UCSD-AML1 (cell line): ENCODE measurements at regions not wholly inside any gene's neighbourhood (a gene's known extent, or its start where the extent isn't known, plus 50 kb on each side); places are given as distances from the start of the nearest gene placed in this dataset.
"Not testable (repeated sequence)": the region's sequence is repeated elsewhere in the genome, so short reads cannot be mapped to it uniquely, and the experiment has no call there.

Experiments used
- DNase-seq: peaks from one replicate; lab custom pipeline; 2025; ENCODE audit not compliant: unreplicated experiment; lab: John Stamatoyannopoulos, UW

DNA sequence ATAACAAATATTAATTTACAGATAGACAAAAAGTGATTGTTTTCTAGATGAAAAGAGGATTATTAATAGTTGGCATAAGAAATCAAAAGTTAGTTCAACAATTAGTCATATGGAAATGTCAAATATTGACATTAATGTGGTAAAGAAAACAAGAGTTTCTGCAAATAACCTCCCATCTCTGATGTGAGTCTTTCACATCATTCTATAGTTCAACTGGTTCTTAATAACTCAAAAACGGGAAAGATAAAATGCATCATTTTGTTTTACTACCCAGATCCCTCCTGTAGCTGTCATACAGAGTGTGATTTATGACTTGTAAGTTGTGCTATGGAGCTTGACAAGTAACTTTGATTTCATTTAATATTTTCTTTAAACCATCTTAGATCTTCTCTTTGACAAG lies 594.8 kb downstream of the ZWINT start:
- no peak for DNase-seq

DNA sequence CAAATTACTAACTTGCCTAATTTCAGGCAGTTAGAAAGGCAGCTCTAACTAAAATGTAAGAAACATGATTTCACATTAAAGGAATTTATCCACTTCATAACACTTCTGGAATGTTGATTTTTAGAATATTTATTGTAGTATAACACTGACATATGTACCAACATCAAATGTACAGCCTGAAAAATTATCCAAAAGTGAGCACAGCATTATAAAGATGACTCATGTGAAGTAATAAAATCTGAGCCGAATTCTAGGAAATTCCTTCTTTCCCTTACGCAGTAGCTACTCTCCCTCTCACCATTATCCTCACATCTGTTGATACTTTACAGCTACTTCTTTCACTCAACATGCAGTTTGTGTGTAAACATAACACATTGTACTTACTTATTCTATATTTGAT lies 610.6 kb downstream of the ZWINT start:
- DNase-seq, result no peak

DNA sequence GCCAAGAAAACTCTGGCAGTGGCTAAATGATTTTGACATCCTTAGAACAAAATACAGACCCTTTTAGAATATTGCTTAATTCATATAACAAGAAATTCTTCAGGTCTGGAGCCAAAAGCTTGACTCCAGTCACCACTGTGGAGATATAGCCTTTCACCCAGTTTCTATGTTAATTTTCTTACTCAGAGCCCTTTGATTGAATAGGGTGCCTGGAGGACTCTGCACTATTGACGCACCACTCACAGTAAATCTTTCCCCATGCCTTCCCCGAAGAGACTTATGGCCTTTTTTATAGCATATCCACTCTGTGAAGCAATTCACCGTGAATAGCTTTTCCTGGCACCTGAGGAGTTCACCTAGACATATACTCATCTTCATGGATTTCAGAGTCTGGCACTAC lies 613.8 kb downstream of the ZWINT start:
- no peak for DNase-seq

DNA sequence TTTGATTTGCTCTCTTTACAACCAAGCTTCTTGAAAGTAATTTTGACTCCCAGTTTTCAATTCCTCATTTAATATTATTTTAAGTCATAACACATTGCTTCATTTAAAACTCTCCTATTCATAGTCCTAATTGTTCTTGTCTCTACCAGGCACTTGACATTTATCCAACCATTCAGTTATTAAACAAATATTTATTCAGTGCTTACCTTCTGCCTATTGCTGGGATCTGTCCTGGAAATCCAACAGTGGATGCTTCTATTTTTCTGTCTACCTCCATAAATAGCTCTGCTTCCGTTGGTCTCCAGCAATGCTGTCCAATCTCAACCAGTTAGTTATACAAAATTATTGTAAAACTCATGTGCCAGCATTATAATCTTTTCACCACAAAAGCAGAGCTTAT lies 615.1 kb downstream of the ZWINT start:
- no peak for DNase-seq

DNA sequence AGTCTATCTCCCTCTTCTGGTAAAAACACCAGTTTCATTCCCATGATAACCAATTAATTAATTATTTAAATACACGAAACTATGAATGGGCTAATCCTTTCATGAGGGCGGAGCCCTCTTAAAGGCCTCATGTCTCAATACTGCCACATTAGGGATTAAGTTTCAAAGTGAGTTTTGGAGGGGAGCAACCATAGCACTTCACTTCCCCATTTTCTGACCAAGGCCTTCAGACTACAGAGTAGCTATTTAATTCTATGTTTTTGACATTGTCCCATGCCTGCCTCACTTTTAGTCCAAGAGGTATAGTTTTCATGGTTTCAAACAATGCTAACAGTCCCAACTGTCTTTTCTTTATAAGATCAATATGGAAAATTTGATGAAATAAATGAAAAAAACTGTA lies 618.6 kb downstream of the ZWINT start:
- DNase-seq, result no peak

DNA sequence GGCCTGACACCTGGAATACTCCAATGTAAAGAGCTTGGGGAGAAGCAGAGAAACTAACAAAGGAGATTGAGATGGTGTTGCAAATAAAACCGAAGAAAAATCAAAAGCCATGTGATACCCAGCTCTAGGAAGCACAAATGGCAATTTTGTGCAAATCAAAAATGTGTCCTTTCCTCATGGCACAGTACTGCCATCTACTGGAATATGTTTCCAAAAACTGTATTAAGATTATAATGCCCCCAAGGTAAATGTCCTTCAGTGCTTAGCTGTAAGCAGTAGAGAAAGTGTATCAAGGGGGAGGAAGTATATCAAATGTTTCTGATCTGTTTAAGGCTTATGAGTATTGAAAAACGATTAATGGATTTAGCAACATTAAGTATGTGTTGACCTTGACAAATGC lies 620.3 kb downstream of the ZWINT start:
- DNase-seq, result not testable (repeated sequence)

DNA sequence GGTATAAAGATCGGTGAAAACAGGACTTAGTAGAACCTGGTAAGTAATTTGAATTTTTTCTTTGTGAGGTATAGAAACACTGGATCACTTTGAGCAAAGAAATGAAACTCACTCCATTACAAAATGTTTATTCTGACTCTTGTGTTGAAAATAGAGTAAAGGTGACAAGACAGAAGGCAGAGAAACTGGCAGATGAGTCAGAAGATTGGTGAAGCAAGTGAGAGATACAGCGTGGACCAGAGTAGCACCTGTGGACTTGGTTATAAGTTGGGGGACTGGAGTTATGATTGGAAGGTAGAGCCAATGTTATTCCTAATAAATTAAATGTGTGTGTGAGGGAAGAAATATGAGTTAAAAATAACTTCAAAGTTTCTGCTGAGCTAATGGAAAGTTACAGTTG lies 620.9 kb downstream of the ZWINT start:
- no peak for DNase-seq

DNA sequence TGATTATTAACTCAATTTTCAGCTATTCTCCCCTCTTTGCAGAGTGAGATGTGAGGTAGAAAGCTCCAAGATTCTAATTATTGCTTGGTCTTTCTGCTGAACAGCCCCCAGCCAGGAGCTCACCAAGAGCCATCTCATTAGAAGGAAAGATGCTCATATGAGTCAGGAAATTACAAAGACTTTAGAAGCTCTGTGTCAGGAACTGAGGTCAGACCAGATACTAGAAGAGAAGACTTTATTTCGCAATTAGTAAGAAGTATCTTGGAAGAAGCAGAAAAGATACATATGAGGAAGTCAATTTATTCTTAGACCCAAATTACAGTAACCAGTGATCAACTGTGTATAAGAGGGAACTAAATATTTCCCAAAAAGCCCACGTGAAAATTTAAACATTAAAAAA lies 626.9 kb downstream of the ZWINT start:
- no peak for DNase-seq

DNA sequence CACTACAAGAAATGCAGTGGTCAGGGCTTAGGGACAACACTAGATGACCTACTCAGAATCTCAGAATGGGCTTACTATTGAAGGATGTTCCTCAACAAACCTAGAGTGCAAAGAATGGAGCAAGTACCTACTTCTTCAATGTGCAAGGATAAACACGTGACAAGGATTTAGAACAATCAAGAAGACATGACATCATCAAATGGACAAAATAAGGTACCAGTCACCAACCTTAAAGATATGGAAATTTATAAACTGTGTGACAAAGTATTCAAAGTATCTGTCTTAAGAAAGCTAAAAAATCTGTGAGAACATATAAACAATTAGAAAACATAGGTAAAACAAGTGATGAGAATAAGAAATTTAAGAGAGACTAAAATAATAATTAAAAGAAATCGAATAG lies 656.1 kb downstream of the ZWINT start:
- DNase-seq, result no peak

DNA sequence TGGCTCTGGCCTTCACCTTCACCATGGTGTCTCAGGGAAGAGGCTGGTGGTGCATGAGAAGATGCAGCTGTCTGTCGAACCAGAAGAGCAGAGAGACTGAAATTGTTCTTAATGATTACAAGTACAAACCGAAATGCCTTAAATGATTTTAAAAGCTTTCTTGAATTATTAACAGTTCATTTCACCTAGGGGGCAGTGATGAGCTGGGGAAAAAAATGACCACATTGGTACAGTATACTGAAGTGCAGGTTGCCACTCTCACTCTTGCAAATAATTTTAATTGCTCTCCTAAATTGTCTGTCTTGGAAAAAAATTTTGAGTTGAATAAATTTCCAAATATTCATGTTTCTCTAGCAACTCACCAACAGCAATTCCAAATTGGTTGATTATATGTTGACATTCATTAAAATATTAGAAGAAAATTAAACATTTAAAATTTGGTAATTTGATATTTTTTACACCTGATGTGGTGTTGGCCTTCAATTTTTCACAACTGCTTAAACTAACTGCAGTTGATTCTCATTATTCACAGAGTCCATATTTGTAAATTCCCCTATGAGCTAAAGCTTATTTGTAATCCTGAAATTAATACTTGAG lies 692.6 kb downstream of the ZWINT start:
- DNase-seq, result peak; percentile 4

DNA sequence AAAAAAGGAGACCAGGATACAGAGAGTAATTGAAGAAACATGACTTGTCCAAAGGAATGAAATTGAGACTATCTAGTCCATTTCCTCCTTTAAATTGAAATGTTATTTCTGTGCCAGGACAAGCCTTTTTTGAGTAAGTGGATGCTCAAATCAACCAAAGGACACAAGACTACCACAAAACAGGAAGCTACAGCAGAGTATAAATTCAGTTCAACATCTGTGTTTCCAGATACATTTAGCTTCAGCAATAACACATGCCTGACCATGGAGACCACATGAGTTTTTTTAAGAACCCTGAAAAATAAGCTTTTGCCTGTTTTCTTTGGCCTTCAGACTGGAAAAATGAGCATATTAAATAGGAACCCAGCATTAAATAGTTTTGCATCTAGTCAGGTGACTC lies 707.5 kb downstream of the ZWINT start:
- no peak for DNase-seq

DNA sequence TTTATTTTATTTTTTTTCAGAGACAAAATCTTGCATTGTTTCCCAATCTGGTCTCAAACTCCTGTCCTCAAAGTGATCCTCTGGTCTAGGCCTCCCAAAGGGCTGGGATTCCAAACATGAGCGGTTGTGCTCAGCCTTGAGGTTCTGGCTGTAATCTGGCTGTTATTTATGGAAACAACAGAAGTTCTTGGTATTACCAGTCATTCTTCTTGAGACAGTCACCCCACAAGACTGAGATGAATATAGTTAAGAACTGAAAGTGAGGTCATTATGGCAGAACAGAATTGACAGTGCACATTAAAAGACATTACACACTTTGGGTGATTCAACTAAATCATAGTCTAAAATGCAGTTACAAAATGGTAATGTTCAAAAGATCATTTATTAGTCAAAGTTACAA lies 719.5 kb downstream of the ZWINT start:
- no peak for DNase-seq

DNA sequence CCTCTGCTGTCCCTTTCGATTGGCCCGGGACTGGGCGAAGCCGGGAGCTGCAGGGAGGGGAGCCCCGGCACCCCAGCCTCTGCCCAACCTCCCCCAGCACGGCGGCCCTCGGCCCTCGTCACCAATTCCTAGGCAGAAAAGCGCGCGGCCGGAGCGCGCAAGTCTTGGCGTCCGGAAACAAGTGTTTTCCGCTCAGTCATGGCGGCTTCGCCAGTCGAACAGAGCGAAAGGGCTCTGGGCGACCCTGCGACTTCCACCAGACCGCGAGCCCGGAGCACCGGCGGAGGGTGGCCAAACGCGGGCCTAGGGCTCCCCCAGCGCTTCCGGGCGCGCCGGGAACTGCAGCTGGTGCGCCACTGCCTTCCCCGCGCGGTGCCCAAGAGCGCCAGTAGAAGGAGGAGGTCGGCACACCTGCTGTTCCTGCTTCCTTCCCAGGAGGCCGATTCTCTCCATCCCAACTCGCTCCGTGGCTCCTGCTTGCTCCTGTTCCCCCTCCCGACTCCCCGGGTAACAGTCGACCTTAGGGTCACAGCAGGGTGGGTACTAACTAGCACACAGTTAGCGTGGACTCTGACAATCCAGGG lies 729.9 kb downstream of the ZWINT start:
- no peak for DNase-seq

DNA sequence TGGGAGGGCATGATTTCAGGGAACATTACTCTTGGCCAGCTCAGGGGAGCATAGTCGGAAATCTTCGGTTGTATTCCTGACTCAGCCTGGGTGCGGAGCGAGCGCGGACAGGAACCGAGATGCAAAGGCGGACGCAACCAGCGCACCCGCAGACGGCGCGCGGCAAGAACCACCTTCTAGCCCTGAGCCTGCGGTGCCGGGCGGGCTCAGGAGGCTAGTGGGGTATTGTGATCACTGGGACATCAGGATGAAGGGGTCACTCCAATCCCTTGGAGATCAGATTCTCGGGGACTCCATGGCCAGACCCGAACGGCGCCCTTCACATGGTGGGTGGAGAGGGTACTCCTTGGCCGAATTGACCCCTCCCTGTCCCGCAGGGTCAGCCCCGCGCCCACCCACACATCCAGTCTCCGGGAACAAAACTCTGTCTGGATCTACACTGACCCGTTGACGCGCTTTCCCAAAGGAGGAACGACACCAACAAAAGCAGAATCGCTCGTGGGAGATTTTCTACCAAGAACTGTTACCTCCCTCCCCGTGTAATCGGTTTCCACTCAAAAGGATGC lies 730.5 kb downstream of the ZWINT start:
- no peak for DNase-seq

DNA sequence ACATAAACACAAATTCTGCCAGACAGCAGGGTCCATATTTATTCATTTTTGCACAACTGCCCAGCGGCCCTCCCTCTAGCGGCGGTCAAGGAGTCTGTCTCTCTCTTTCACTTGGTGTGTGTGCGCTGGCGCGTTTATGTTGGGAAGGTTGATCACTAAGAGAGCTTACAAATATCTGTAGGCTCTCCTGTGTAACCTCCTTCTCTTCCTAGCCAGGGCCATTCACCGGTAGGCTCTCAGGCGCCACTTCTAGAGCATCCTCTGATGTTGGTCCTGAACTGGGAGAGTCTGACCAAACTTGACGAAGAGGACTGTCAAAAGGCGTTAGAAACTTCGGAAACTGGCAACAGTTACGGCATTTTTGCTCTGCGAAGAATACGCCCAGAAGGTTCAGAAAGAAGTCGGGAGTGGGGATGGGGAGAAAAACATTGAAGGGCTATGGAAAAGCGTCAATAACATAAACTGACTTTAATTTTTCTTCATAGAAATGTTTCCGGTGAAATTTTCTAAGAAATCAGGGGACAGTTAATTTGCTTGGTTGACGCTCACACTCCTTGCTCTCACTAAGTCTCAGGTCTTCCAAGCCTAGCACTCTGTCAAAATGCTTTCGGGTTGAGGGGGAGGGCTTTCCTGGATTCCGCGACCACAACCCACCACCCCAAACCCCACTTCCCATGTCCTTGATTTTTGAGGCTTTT lies 731.1 kb downstream of the ZWINT start:
- DNase-seq, result no peak

DNA sequence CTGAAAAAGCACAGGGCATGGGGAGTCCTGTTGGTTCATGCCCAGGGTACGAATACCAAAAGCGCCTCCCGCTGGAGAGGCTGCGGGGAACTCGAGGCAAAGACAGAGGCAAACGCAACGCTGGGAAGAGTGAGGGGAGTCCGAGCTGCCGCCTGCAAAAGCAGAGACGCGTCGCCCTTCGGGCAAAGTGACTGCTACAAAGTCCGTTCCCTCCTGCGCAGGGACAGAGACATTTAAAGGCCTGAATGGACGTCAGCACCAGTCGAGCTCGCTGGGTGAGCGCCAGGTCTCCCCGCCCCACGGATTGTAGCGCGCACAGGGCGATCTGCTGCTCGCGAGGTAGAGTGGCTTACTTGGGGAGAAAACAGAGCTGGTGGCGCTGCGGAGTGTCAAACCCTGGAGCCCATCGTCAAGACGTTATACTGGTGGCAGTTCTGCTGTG lies 732.8 kb downstream of the ZWINT start:
- DNase-seq, result no peak

DNA sequence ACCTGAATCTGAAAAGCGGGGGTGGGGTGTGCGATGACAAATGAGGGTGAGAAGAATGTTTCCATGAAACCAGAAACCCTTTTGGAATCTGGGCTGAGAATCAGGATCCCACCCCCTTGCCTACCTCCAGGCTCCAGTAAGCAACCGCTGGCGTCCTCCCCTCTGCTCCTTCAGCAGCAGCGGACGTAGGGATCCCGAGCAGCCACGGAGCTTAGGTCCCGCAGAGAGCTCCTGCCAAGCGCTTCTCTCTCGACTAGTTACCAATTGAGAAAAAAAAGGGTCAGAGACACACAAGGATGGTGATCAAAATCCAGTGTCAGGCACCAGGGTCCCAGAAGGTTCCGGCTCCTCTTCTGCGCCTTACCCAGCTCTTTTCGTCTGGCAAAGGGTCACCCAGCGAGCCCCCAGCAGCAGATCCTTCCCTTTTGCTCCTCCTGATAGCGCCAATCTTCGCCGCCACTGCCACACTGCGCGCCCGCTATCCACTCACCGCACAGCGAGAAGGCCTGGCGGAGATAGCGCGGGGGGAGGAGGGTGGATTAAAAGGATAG lies 733.5 kb downstream of the ZWINT start:
- no peak for DNase-seq

DNA sequence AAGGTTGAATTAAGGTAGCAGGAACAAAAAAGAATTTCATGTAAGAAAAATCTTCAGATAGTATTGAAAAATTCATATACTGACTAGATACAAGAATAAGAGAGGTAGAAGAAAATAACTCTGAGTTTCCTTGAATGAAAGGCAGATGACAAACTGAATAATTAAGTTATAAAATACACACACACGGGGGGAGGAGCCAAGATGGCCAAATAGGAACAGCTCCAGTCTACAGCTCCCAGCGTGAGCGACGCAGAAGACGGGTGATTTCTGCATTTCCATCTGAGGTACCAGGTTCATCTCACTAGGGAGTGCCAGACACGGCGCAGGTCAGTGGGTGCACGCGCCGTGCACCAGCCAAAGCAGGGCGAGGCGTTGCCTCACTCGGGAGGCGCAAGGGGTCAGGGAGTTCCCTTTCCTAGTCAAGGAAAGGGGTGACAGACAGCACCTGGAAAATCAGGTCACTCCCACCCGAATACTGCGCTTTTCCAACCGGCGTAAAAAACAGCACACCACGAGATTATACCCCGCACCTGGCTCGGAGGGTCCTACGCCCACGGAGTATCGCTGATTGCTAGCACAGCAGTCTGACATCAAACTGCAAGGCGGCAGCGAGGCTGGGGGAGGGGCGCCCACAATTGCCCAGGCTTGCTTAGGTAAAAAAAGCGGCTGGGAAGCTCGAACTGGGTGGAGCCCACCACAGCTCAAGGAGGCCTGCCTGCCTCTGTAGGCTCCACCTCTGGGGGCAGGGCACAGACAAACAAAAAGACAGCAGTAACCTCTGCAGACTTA lies 759.2 kb downstream of the ZWINT start:
- not testable (repeated sequence) for DNase-seq

DNA sequence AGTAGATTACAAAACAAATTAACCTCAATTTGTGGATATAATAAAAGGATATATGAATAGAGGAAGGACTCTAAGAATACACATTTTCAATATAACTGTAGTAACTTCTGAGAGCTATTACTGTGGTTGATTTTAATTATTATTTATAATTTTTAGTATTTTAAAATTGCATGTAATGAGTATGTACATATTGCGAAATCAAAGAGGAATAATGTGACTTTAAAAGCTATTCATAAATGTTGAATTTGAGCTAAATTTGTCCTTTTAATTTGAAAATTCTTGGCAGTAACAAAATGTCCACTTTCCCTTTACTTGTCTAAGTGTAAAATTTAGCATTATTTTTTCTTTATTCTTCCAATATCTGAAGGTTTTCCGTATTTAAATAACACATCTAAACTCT lies 750.6 kb upstream of the PCDH15 start:
- no peak for DNase-seq

DNA sequence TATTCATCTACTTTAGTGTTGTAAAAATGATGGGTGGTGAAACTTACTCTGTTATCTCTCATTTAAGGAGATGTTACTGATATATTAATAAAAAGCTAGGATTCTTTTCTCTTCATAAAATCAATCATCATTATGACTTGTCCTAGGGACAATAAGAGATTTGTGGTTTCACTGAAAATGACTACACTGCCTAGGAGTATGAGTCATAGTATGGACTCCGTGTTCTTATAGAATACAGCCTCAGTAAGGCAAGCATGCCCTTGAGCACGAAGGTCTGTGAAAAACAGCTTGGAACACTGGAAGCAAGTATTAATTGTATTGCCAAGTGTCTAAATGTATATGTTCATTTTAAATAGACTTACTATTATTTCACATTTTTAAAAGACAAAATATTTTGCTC lies 749.2 kb upstream of the PCDH15 start:
- DNase-seq, result no peak

DNA sequence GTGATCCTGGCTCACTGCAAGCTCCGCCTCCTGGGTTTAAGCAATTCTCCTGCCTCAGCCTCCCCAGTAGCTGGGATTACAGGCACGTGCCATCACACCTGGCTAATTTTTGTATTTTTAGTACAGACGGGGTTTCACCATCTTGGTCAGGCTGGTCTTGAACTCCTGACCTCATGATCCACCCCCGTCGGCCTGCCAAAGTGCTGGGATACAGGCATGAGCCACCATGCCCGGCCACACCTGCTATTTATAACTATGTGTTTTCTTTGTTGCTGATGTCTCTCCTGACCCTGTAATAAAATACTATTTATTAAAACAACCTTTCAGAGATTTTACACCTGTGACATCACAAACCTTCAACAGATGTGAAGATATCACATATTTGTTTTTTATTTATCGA lies 736.5 kb upstream of the PCDH15 start:
- not testable (repeated sequence) for DNase-seq
